Hematopoietic multipotent progenitor cell treated with erythropoietin and hydrocortisone succinate and interleukin-3 and kit ligand, for 6 days (in vitro differentiated cells): ENCODE measurements at regions not wholly inside any gene's neighbourhood (a gene's known extent, or its start where the extent isn't known, plus 50 kb on each side); places are given as distances from the start of the nearest gene placed in this dataset.
A peak's percentile ranks its signal among the peaks of the same experiment; 100 is the strongest.
"Not testable (repeated sequence)": the region's sequence is repeated elsewhere in the genome, so short reads cannot be mapped to it uniquely, and the experiment has no call there.

Experiments
- DNase-seq: peaks from one replicate; pipeline ENCODE4 v3.0.0-alpha.2; 2015

DNA sequence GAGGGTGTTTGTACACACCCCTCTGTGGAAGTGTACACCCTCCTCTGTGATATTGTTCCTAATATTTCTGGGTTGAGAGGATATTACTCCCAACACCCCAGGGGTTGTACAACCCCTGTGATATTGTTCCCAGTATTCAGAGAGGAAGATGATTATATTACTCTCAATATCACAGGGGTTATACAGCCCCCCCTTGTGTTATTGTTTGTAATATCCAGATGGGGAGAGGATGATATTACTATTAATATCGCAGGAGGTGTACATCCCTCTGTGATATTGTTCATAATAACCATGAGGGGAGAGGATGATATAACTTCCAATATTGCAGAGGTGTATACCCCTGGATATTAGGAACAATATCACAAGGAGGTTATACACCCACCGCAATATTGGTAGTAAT, 566.1 kb upstream of the MIS18BP1 start:
- no peak for DNase-seq

DNA sequence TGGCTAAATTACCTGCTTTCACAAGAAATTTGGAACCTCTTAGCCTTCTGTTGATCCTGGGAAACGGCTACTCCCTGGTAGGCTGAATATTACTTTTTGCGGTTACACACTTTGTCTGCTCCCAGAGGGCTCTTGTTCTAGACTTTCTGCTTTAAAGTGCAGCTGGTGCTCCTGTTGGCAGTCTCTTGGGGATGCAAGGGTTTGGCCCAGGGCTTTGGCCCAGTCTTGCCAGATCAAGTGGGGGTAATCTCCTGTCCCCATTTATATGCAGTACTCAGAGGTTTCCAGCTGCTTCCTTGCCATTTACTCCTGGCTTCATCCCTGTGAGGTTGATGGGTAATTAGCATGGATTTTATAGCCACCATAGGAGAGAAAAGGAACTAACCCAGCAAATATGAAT, 558.2 kb upstream of the MIS18BP1 start:
- DNase-seq = no peak

DNA sequence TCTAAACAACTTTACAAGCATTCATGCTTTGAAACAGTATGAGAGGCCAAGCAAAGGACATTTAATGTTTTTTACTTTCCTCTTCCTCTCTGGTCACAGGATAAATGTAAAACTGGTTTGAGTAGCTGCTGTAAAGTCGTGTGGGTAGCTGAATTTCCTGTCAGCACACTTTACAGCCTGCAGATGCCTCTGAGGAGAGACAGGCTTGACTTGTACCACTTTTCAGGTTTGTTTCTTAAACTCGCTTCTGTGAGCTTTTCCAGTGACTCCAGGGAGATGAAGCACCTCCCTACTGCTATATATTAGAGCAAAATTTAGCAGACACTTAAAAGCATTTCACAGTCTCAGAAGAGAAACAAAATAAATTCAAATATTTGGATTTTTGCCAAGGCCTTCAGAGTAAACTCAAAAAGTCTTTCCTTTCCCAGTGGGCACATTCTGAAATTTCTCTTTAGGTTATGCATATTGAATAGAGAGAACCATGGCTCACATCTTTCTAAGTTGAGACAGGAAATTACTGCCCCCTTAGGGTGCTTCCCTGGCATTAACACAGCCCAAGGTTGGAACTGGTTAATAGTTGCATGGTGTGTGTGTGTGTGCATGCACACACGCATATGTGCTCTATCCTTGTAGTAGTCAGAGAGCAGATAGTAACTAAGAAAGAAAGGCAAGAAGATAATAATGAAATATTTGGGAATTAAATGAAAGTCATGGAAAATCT, 557.3 kb upstream of the MIS18BP1 start:
- DNase-seq = peak; percentile 1

DNA sequence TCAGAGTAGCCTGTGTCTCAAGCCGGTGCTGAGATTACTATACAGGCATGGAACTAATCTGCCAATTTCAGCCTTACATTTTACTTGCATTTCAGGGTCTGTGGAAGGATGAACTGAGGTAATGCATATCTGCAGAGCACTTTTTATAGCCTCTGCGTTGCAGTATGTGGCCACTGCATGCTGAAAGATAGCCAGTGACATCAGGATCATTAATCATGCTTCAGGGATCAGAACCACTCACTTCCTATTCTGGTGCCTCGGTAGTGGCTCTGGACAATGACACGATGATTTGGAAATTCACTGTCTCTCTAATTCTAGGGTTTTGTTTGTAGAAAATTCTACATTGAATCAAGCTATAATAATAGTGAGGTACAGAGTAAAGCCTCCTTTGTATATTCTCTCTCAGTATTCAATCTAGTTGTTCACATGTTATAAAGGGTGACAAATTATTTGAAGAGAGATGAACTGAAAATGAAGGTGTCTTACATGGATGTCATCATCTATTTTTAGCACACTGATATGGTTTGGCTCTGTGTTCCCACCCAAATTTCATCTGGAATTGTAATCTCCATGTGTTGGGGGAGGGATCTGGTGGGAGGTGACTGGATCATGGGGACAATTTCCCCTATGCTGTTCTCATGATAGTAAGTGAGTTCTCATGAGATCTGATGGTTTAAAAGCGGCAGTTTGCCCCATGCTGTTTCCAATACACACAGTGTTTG, 554.3 kb upstream of the MIS18BP1 start:
- DNase-seq = no peak

DNA sequence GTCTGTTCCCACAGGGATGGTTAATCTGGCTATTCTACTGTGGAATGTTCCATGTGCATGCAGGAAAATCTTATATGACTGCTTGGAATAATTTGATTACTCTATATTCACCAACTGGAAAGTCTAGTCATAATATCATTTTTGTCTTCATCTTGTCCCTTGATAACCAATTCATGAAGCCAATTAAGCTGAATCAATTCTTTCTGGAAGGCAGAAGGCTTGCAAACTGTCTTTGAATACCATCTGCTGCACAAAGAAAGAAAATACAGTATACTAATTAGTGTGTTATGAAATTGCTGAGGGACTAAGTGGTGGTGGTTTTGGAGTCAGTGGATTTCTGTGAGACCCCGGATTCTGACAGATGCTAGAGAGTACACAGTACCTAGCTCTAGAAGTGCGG, 546.5 kb upstream of the MIS18BP1 start:
- no peak for DNase-seq

DNA sequence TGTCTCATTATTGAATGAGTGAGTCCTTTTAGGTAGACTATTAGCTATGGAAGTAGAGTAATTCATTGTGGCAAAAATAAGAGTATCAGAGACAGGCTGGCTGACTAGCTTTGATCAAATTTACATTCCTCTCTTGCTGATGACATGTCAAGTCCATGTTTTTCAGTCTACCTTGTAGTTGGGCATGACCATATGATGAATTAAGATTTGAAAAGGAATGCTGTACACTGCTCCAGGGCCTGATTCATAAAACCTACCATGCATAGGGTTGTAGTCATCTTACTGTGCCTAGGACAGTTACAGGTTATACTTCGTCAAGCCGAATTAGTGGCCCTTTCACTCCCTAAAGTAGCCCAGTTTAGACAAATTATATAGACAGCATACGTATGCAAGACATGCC, 545.7 kb upstream of the MIS18BP1 start:
- DNase-seq = no peak

DNA sequence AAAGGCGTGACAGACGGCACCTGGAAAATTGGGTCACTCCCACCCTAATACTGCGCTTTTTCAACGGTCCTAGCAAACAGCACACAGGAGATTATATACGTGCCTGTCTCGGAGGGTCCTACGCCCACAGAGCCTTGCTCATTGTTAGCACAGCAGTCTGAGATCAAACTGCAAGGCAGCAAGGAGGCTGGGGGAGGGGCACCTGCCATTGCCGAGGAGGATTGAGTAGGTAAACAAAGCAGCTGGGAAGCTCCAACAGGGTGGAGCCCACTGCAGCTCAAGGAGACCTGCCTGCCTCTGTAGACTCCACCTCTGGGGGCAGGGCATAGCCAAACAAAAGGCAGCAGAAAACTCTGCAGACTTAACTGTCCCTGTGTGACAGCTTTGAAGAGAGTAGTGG, 543.0 kb upstream of the MIS18BP1 start:
- not testable (repeated sequence) for DNase-seq

DNA sequence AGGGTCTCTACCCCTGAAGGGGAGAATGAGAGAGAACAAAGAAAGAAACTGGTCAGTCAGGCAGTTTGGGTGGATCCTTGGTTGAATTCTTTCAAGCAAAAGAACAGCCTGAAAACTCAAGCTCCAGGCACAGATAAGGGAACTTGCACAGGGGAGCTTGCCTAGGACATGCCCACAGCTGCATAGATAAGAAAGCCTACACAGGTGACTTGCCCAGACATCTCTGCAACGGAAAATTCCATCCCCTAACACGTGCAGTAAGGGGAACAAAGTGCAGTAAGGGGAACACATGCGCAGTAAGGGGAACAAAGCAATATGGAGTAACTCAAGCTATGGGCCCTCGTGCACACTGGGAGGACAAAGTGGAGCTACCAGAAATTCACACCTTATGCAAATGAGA, 540.1 kb upstream of the MIS18BP1 start:
- DNase-seq = no peak

DNA sequence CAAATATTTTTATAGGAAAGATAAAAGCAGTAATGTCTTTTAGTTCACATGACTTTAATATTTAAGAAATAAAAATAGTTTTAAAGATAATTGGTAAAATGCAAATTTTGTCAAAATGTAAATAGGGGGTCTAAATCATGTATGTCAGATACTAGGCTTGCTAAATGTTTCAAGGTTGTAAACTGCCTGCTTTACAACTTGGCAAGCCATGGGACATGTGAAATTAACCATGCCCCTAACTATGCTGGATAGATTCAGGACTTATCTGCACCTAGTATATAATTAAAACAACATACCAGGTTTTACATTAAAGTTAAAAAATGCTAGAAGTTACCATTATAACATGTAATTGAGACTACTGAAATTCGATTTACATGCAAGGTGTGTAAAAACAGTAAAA, 537.3 kb upstream of the MIS18BP1 start:
- no peak for DNase-seq

DNA sequence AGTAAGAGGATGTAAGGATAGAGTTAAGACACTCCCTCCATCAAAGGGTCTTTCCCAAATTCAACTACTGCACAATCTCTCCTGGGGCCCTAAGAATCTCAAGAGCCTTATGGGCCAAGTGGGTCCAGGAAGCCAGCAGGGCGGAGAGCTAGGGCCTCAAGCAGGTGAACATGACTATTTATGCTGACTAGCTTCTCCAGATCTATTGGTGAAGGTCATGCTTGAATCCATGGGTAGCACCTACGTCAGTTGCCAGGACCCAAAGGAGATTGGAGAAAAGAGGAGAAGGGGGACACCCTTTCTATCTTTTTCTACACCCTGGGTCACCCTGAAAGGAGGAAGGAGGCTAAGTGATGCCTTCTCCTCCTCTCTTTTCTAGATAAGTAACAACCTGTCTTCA, 534.2 kb upstream of the MIS18BP1 start:
- no peak for DNase-seq

DNA sequence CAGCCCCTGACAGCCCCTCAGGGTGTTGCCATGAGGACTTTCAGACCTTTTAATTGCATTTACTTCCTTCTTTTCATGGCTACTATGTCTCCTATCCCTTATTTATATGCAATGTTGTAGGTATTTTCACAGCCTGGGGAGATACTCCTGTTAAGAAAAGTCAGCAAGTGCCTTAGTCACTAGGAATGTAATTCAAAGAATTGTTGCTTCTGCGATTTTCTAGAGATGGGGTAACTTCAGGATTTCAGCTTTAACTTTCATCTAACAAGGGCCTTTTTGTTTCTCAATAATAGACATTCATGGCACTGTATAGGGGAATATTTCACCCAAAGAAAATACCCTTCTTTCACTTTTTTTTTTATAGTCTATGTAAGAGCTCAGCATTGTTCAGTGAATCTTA, 533.3 kb upstream of the MIS18BP1 start:
- DNase-seq = no peak

DNA sequence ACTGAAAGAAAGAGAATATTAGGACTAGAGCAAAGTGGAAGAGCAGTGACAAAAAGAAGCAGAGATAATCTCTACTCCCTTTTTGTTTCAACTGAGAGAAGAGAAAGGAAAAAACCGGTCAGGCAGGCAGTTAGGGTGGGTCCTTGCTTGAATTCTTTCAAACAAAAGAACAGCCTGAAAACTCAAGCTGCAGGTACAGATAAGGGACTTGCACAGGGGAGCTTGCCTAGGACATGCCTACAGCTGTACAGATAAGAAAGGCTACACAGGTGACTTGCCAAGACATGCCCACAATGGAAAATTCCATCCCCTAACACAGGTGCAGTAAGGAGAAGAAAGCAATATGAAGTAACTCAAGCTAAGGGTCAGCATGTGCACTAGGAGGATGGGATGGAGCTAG, 532.2 kb upstream of the MIS18BP1 start:
- peak; percentile 3 for DNase-seq

DNA sequence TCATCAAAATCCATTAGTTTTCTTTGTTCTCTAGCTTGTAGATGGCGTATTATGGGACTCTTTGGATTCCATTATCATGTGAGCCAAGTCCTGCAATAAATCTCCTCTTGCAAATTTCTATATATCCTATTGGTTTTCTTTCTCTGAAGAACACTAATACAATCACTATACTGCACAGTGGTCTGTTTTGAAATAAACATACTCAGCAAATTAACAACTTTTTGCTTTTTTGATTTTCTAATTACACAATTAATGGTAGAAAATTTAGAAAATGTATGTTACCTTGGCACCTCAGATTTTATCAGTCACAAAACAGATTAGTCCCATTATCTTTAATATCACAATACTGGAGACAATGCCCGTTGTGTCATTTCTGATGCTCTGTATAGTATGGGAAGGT, 513.2 kb upstream of the MIS18BP1 start:
- no peak for DNase-seq

DNA sequence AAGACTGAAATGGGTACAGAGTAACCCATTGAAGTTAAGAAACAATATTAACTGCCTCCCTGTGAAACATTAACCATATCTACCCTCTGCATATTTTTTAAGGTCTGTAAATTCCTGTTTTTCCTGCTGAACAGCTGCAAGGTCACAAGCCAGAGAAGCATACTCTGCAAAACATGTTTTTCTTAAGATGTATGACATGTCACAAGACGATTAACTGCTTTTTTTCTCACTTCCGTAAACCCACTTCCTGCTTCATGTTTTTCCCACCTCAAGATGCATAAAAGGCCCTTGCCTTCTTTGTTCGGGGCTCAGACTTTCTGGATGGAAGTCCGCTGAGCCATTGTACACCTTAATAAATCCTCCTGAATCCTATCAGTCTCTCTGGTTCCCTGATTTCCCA, 504.7 kb upstream of the MIS18BP1 start:
- DNase-seq = no peak

DNA sequence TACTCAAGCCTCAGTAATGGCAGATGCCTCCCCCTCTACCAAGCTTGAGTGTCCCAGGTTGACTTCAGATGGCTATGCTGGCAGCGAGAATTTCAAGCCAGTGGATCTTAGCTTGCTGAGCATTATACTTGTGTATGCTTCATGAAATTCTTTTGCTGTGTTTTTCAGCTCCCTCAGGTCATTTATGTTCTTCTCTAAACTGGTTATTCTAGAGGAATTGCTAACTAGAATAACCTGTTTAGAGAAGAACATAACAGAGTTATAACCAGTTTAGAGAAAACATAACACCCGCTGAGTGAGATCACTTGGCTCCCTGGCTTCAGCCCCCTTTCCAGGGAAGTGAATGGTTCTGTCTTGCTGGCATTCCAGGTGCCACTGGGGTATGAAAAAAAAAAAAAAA, 503.4 kb upstream of the MIS18BP1 start:
- DNase-seq = not testable (repeated sequence)

DNA sequence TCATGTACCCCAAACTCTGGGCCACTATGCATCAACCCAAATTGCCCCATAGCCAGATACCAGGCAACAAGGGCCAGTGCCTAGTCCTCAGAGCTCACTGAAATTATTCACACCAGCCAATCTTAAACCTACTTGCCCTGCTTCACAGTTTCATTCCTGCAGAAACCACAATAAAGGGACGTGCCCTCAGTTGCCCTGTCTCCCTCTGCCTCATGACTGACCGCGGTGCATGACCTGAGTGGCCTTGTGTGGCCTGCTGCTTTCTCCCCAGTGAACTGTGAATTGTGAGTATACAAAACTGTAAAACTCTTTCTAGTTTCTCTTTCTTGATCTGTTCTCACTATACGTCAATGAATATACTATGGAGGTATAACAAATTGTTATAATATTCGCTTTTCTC, 490.9 kb upstream of the MIS18BP1 start:
- no peak for DNase-seq

DNA sequence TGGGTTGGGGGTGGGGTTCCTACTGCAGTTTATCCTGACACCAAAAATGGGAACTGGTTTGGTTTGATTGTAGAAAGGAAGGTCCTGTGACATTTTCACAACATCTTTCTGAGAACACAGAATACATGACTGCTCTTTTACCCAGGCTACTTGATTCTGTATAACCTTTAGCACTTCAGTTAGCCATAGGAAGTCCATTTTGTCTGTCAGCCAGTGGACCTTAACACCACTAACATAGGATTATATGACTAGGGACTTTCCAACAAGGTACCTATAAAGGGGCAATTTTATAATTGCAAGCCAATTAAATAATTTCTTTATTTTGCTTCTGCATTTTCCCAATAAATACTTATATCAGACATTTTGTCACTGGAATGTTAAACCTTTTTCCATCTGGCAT, 489.2 kb upstream of the MIS18BP1 start:
- DNase-seq = no peak

DNA sequence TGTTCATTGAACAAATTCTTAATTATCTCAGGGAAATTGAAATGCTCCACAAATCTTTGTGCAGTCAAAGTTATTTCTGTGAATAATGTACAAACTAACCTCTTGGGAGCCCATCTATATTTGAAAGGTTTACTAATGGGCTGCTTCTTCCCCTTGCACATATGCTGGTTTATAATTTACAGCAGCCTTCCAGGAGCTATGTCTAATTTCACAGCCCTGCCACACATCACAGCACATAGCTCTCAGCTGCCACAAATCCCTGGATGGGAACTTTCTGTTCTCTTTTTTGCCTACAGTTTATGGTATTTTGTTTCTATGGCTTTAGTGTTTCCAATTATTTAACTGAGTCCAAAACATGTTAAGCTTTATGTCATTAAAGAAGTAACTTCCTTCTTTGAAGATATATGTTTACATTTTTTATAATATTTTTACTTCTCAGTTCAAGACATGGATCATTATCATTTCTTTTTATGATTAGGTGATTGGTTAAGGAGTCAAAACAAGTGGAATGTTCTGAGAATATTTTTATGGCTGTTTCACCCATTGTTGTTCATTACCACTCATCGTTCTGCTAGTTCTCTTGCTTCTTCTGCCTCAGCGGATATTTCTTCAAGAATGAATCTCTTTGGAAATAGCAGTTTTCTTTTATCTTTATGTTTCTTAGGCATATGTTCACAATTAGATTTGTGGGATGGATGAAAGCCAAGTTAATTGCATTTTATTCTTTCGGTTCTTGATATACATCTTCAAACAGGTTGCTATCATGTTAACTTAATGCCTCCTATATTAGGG, 475.6 kb upstream of the MIS18BP1 start:
- DNase-seq = no peak

DNA sequence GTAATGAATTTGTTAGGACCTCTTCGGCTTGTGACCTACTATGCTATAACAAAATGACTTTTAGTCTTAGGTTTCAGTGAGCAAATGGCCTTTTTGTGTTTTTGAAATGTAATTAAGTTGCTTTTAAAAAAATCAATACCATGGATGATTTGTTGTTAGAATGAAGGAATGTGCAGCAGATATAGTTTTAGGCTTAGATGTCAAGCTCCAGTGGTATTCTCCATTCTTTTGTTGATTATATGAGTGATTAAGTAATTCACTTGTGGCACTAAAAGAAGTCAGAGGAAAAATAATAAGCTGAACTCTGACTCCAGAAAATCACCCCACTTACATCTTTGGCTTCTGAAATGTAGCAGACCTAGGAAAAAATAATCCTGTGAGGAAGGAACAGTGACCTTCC, 474.1 kb upstream of the MIS18BP1 start:
- no peak for DNase-seq

DNA sequence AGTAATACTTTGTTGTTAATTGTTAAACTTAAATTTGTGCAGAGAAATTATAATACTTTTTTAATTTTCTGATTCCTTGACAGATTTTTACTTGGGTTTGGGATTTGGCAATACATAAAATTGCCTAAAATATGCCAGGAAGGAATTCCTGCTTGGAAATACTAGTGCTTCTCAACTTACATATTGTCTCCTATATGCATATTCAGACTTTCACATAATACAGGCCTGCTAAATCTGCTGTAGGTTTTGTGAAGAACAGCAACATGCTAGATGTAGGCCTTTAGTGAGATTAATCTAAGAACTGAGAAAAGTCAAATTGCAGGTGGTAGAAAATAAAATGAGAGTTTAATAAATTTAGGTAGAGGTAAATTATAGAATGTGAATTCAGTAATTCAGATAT, 468.5 kb upstream of the MIS18BP1 start:
- no peak for DNase-seq

DNA sequence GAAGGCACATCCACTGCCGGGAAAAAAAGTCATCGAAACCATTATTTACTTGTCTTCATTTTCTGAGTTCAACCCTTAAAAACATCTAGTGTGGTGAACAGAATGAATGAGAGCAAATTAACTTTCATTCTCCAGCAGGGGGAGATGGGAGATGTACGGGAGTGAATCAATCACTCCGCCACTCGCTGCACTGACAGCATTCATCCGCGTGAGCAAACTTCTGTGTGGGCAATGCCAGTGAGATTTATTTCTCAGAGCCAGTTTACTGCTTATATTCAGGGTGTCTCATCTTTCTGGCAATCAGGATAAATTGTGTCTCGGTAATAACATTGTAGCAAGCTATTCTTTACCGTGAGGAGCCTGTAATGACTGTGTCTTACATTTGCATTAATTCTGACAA, 463.6 kb upstream of the MIS18BP1 start:
- peak; percentile 2 for DNase-seq

DNA sequence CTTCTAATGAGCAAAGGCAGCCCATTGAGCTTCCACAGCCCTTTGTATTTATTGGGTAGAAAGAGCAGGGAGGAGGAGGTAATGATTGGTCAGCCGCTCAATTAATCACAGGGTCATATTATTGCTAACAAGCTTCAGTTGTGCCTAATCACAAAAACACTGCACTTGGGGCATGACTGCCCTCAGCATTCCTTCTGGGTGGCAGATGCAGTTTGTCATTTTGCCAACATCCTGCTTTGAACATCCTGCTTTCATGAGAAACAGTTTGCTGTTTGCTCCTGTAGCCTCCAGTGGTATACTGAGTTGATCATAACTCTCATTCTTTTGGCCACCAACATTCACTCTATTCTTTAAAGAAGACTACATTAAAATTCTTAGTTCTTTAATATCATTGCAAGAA, 462.9 kb upstream of the MIS18BP1 start:
- DNase-seq = no peak

DNA sequence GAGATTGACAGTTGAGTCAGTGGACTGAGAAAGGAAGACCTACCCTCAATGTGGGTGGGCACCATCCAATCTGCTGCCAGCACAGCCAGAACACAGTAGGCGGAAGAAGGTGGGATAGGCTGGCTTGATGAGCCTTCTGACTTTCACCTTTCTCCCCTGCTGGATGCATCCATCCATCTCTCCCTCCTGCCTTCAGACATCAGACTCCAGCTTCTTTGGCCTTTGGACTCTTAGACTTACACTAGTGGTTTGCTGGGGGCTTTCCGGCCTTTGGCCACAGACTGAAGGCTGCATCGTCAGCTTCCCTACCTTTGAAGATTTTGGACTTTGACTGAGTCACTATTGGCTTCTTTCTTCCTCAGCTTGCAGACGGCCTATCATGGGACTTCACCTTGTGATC, 456.5 kb upstream of the MIS18BP1 start:
- no peak for DNase-seq

DNA sequence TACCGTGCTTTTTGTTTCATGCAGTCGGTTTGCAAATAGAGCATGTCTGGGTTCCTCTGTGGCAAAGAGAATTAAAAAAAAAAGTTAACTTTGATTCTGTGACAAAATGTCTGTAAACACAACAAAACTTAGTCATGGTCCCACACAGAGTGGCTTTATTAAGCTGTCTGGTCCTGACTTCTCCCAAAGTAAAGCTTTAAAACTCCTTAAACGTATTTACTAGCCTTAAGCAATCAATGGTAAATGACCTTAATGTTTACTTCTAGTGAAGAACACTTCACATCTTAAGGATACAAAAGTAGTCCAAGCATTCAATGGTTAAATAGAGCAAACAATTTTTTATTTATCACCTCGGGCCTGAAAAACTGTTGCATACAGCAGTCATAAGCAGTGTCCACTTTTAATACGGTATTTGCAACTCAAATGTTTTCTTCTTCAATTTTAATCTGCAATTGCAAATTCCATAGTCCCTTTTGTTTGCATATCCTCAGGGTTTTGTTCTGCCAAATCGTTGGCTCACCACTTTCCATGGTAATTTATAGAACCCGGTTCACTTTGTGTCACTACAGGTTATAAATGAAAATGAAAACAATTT, 453.0 kb upstream of the MIS18BP1 start:
- no peak for DNase-seq
